H7 (cell line): ENCODE measurements at regions not wholly inside any gene's neighbourhood (a gene's known extent, or its start where the extent isn't known, plus 50 kb on each side); places are given as distances from the start of the nearest gene placed in this dataset.
"Not testable (repeated sequence)": the region's sequence is repeated elsewhere in the genome, so short reads cannot be mapped to it uniquely, and the experiment has no call there.

ENCODE experiments used
- DNase-seq: peaks from one replicate; pipeline ENCODE4 v3.0.0; 2012
- H3K27me3 ChIP-seq: 2 replicates; pipeline ENCODE4 v1.6.0; 2011; ENCODE audit warnings: mild to moderate bottlenecking, low read length; ENCODE audit not compliant: control insufficient read depth, insufficient read depth
- H3K36me3 ChIP-seq: replicated peaks from 2 replicates; pipeline ENCODE4 v1.5.1; 2011; ENCODE audit warnings: low read length; ENCODE audit not compliant: control insufficient read depth, insufficient read depth
- H3K4me3 ChIP-seq: 2 replicates; pipeline ENCODE4 v1.5.1; 2011; ENCODE audit warnings: low read depth, mild to moderate bottlenecking, control low read depth, low read length, moderate library complexity; ENCODE audit not compliant: insufficient read depth

GRCh38 chr7:91372323-91372722 is 108.1 kb downstream of the FZD1 start:
- Histone ChIP-seq H3K27me3 (no peaks in the 10 kb centered on the region), H3K36me3 (no peaks in the 10 kb centered on the region), H3K4me3 (no peak overlapping the region)
- no peak for DNase-seq

- Histone ChIP-seq H3K27me3 (no peaks in the 10 kb centered on the region), H3K36me3 (no peaks in the 10 kb centered on the region), H3K4me3 (no peak overlapping the region)
- no peak for DNase-seq
Observed at GRCh38 chr7:91373111-91373800, 109.0 kb downstream of the FZD1 start.

DNA sequence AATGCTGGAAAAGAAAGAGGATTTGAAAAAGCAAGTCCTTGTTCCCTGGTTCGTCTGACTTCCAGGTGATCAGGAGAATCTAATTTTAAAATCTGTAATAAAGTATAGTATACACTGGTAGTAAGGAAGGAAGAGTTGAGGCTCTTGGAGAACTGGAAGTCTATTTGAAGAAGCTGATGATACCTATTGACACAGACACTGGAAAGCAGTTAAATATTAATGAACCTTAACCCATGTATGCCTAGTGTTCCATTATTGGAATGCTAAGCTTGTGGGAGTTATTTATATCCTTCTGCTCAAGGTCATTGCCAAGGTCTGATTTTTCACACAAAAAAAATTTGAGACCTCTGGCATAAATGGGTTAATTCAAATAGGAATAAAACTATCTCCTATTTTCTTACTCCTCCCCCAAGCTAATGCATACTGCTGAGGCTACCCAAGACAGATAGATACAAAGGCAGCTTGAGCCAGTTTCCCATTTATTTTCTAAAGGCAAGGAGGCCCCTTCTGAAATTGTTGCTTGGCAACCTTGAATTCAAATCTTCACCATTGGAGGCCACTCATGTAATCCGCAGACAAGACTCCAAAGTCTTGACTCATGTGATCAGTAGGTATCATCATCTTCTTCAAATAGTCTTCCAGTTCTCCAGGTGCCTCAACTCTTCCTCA is 110.2 kb downstream of the FZD1 start:
- no peak for DNase-seq
- no peak overlapping the region for H3K4me3 ChIP-seq
- no peaks in the 10 kb centered on the region for H3K27me3 ChIP-seq
- H3K36me3 ChIP-seq: no peaks in the 10 kb centered on the region

DNA sequence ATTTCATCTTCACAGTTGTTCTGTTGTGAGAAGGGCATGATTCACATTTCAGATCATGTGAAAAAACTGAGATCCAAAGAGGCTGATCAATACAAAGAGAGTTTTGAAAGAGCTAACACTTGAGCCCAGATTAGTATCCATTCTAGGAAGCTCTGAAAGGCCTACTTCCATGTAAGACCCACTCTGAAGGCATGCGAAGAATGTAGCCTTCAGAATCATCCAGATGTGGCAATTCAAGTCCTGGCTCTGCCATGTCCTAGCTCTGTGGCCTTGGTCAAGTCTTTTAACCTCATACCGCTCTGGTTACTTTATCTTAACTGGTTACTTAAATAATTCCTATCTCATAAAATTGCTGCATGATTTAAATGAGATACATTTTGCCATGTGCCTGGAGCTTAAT is 111.1 kb downstream of the FZD1 start:
- Histone ChIP-seq H3K4me3 (no peak overlapping the region), H3K27me3 (no peaks in the 10 kb centered on the region), H3K36me3 (no peaks in the 10 kb centered on the region)
- DNase-seq: no peak

DNA sequence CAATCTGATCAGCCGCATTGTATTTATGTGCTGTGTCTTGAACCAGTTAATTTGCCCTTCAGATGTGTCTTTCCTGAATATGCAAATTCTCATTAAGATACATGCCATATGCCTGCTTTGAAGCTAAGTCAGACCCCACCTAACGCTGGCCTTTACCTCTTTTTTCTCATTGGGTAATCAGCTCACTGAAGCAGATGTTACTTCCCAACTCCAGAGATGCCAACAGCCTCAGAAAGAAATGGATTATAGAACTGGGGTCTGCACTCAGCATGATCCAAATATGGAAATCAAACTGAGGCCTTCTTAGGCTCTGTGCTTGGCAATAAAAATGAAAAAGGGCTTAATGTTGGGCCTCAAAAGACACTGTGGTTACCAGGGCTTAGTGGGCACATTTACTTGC is 113.9 kb downstream of the FZD1 start:
- Histone ChIP-seq H3K27me3 (no peaks in the 10 kb centered on the region), H3K36me3 (no peaks in the 10 kb centered on the region), H3K4me3 (no peak overlapping the region)
- DNase-seq: no peak

GRCh38 chr7:91379236-91379635 is 115.0 kb downstream of the FZD1 start:
- H3K27me3 ChIP-seq: no peaks in the 10 kb centered on the region
- no peaks in the 10 kb centered on the region for H3K36me3 ChIP-seq
- no peak overlapping the region for H3K4me3 ChIP-seq
- no peak for DNase-seq

DNA sequence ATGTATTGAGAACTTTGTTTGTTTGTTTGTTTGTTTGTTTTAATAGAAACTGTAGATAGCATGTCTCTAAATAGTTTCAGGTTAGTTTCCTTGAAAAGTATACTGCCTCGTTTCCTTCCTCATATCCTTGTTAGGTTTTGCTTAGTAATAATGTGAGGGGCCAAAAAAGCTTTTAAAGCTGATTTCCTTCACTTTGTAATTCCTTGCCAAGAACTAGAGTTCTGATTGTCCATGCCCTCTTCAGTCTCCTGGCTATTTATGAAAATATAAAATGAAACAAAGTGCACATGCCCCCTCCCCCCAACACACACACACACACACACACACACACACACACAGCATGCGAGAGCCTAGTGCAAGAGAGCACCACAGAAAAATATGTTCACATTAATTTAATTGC is 115.8 kb downstream of the FZD1 start:
- no peak overlapping the region for H3K4me3 ChIP-seq
- no peaks in the 10 kb centered on the region for H3K27me3 ChIP-seq
- DNase-seq: no peak
- no peaks in the 10 kb centered on the region for H3K36me3 ChIP-seq

- DNase-seq: no peak
- Histone ChIP-seq H3K36me3 (no peaks in the 10 kb centered on the region), H3K27me3 (no peaks in the 10 kb centered on the region), H3K4me3 (no peak overlapping the region)
Observed at GRCh38 chr7:91383053-91383904, 119.0 kb downstream of the FZD1 start.

- H3K27me3 ChIP-seq: no peaks in the 10 kb centered on the region
- no peak overlapping the region for H3K4me3 ChIP-seq
- no peak for DNase-seq
- H3K36me3 ChIP-seq: no peaks in the 10 kb centered on the region
Observed at GRCh38 chr7:91383905-91384274, 119.7 kb downstream of the FZD1 start.

DNA sequence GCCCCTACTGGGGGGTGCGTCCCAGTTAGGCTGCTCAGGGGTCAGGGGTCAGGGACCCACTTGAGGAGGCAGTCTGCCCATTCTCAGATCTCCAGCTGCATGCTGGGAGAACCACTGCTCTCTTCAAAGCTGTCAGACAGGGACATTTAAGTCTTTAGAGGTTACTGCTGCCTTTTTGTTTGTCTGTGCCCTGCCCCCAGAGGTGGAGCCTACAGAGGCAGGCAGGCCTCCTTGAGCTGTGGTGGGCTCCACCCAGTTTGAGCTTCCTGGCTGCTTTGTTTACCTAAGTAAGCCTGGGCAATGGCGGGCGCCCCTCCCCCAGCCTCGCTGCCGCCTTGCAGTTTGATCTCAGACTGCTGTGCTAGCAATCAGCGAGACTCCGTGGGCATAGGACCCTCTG is 130.5 kb downstream of the FZD1 start:
- not testable (repeated sequence) for H3K36me3 ChIP-seq, DNase-seq
- H3K4me3 ChIP-seq: peak overlapping the region; percentile 38
- H3K27me3 ChIP-seq: peaks cover 14% of the 10 kb centered on the region; the same call in 1 of the 2 replicates

GRCh38 chr7:91395313-91395712 is 131.1 kb downstream of the FZD1 start:
- Histone ChIP-seq H3K4me3 (peak overlapping the region; percentile 38), H3K27me3 (peaks cover 14% of the 10 kb centered on the region; the same call in 1 of the 2 replicates)
- H3K36me3 ChIP-seq, DNase-seq: not testable (repeated sequence)

DNA sequence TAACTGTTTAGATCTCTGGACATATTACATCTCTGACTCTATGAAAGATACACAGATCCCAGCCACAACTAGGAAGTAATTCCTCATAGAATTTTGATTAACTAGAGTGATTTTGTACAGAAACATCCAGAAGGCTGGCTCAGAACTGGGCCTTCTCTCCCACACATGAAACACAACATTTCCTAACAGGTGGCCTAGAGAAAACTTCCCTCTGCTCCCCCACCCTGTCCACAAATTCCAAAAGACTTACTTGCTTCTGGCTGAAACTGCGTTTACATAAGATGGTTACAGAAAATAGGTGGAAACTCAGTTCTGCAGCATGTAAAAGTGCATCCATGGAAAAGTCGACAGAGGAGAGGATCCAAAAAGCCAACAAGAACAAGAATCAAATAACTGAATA is 132.9 kb downstream of the FZD1 start:
- Histone ChIP-seq H3K36me3 (no peaks in the 10 kb centered on the region), H3K4me3 (no peak overlapping the region), H3K27me3 (peaks cover 14% of the 10 kb centered on the region; the same call in 1 of the 2 replicates)
- DNase-seq: no peak

DNA sequence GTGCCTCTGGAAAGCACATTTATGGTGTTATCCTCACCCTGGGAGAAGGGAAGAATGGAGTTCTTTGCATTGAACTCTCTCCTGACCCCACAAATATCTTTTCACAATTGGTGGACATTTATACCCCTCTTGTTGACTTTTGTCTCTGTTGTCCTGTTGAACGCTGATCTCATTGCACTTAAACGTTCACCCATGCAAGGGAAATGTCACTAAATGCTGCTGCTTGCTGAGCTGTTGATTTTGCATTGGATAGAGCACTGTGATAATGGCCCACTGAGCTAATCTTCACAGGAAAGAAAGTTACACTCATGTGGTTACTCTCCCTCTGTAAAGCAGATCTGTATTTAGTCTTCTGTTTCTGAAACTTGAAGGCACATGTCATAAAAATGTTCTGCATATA is 133.4 kb downstream of the FZD1 start:
- DNase-seq: no peak
- H3K27me3 ChIP-seq: peaks cover 14% of the 10 kb centered on the region; the same call in 1 of the 2 replicates
- no peak overlapping the region for H3K4me3 ChIP-seq
- no peaks in the 10 kb centered on the region for H3K36me3 ChIP-seq

DNA sequence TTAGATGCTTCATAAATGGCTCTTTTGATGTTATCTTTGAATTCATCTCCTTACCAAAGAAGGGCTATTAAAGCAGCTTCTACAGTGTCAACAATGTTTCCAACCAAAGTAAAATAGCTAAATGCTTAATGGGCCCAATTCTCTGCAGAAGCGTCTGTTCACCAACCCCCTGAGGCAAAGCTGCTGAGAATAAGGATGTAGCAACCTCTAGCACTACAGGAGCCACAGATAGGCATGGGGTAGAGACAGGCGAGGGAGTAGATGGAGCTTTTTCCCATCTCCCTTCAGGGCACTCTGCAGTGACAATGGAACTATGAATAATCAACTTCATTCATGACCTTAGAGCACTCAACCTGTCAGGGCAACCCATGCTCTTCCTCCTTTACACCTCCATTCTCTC is 134.1 kb downstream of the FZD1 start:
- H3K4me3 ChIP-seq: no peak overlapping the region
- no peak for DNase-seq
- no peaks in the 10 kb centered on the region for H3K36me3 ChIP-seq
- H3K27me3 ChIP-seq: peaks cover 14% of the 10 kb centered on the region; the same call in 1 of the 2 replicates
